HL-60 (cell line): ENCODE measurements at regions not wholly inside any gene's neighbourhood (a gene's known extent, or its start where the extent isn't known, plus 50 kb on each side); places are given as distances from the start of the nearest gene placed in this dataset.

Experiments
- CTCF ChIP-seq: IDR thresholded peaks from one replicate; pipeline ENCODE4 v1.5.1; 2011; ENCODE audit warnings: low read length, control low read depth, inconsistent platforms; ENCODE audit not compliant: insufficient read depth
- POLR2AphosphoS5 ChIP-seq: IDR thresholded peaks from 2 replicates; pipeline ENCODE4 v1.6.1; 2012; ENCODE audit warnings: low read depth

DNA sequence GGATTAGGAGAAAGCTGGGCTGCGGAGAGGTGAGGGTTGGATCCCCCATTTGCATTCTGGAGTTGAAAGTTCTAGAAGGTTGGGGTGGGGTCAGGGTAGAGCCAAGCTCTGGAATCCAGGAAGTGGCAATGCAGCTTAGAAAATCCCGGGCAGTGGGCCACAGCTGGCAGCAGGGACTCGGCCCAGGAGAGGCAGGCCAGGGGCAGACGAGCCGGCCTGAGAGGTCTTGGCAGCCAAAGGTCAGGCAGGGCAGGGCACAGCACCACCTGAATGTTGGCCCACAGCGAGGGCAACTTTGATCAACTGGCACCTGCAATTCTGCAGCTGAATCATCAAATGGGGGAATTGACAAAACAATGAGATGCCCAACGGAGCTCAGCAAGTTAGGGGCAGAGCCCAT, 139.2 kb downstream of the INHBB start:
- TF ChIP-seq POLR2AphosphoS5 (no peak), CTCF (no peak)
